AG10803 (cell line): ENCODE measurements at regions not wholly inside any gene's neighbourhood (a gene's known extent, or its start where the extent isn't known, plus 50 kb on each side); places are given as distances from the start of the nearest gene placed in this dataset.
"Not testable (repeated sequence)": the region's sequence is repeated elsewhere in the genome, so short reads cannot be mapped to it uniquely, and the experiment has no call there.

Source experiments
- DNase-seq: peaks from one replicate; pipeline ENCODE4 v3.0.0; 2010; ENCODE audit warnings: low read depth
- H3K4me3 ChIP-seq: 2 replicates; pipeline ENCODE4 v1.5.1; 2011; ENCODE audit warnings: mild to moderate bottlenecking, low read length, control low read depth
- CTCF ChIP-seq: conservative IDR thresholded peaks from 2 replicates; pipeline ENCODE4 v1.5.1; 2011; ENCODE audit warnings: mild to moderate bottlenecking, low read length, control low read depth, inconsistent platforms

DNA sequence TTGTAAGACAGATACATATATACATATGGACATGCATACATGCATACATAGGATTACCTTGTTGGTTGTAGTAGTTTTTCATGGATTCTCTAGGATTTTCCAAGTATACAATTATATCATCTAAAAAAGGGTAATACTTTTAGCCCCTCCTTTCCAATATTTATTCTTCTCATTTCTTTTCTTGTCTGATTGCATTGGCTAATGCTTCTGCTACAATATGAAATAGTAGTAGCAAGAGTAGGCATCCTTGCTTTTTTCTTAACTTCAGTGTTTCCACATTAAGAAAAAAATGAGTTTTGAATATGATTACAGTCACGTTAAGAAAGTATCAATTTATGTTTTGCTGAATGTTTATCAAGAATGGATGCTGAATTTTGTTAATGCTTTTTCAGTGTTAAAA, 58.0 kb downstream of the RBFOX3 start:
- no peak overlapping the region for H3K4me3 ChIP-seq
- no peak for DNase-seq
- TF ChIP-seq CTCF = no peak

DNA sequence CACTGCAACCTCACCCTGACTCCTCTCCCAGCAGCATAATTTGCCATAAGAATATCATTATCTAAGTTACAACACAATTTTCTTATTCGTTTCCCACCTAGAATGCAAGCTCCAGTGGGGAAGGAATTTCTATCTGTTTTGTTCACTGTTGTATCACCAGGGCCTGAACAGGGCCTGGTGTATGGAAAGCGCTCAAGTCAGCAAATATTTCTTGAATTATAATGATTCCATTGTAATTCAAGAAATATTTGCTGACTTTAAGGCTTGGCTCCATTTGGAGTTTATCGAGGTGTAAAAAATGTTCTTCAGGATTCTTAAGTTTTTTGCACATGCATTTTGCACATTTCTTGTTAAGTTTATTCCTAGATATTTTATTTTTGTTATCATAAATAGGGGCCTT, 58.4 kb downstream of the RBFOX3 start:
- no peak for TF ChIP-seq CTCF
- no peak for DNase-seq
- H3K4me3 ChIP-seq = no peak overlapping the region

GRCh38 chr17:79549141-79549915, 61.5 kb downstream of the RBFOX3 start:
- no peak overlapping the region for H3K4me3 ChIP-seq
- TF ChIP-seq CTCF = no peak
- no peak for DNase-seq

GRCh38 chr17:79548116-79548515, 62.7 kb downstream of the RBFOX3 start:
- TF ChIP-seq CTCF = no peak

GRCh38 chr17:79547586-79547985, 63.3 kb downstream of the RBFOX3 start:
- no peak for TF ChIP-seq CTCF
- no peak for DNase-seq
- no peak overlapping the region for H3K4me3 ChIP-seq

More at GRCh38 chr17:79548116-79548515, 62.7 kb downstream of the RBFOX3 start:
- no peak overlapping the region for H3K4me3 ChIP-seq
- no peak for DNase-seq

- not testable (repeated sequence) for H3K4me3 ChIP-seq, DNase-seq
These were observed 63.7 kb downstream of the RBFOX3 start for GRCh38 chr17:79547171-79547570.

GRCh38 chr17:79546386-79546785, 64.5 kb downstream of the RBFOX3 start:
- no peak for DNase-seq
- no peak overlapping the region for H3K4me3 ChIP-seq
- TF ChIP-seq CTCF = no peak
